DLD1 (cell line): ENCODE measurements at regions not wholly inside any gene's neighbourhood (a gene's known extent, or its start where the extent isn't known, plus 50 kb on each side); places are given as distances from the start of the nearest gene placed in this dataset.

ENCODE experiments used
- in situ Hi-C: cut with HindIII; loops from 2 replicates; pipeline ENCODE4 v1.10.0; 2017; ENCODE audit warnings: low sequenced_read_pairs

DNA sequence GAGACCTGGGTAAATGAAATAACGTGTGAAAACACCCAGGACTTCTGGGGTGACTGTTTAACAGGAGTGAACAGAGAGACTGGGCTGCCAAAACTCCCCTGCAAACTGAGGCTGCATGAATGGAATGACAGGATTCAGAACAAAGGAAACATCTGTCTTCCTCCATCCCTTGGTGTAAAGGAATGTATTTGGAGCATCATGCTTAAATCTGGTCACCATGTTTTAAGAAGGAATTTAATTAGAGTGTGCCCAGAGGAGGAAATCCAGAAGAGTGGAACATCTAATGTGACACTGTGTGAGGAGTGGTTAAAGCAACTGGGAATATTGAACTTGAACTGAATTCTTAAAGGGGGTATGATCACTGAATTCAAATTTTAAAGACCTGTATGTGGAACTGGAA is 437.2 kb downstream of the LIG4 start:
- in situ Hi-C loops: no loop called here

- in situ Hi-C loops: no loop called here
These were observed 444.8 kb downstream of the LIG4 start for GRCh38 chr13:107770541-107770940.

DNA sequence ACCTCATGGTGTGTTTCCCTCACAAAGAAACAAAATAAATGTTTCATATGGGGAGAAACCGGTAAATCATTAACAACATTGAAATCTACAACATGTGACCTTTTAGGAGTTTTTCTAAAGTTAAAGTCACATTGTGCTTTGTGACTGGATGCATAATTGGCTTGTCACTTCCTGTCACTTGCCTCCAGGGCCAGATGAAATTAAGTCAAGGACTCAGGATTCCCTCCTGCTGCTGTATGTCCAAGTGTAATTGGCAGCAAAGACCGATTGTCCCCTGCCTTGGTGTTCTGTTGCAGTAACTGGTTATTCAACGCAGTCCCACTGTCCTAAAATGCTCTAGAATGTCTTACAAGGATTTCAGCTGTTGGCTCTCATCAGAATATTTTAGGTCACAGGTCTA is 448.2 kb downstream of the LIG4 start:
- in situ Hi-C loops: no loop called here

GRCh38 chr13:107765724-107766401 is 449.5 kb downstream of the LIG4 start:
- in situ Hi-C loops: no loop called here

DNA sequence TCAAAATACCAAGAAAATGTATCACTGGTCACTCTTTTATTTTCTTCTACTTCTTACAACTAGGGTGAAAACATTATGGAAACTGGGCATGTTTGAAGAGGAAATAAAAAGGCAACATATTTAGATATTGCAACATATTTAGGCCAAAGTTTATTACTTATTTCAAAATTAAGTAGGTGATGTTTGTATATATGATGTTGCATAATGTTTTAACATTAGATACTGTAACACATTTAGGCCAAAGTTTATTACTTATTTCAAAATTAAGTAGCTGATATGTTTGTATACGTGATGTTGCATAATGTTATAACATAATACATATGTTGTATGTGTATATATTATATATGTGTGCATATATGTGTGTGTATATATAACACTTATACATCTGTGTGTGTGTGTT is 451.3 kb downstream of the LIG4 start:
- in situ Hi-C loops: no loop called here

DNA sequence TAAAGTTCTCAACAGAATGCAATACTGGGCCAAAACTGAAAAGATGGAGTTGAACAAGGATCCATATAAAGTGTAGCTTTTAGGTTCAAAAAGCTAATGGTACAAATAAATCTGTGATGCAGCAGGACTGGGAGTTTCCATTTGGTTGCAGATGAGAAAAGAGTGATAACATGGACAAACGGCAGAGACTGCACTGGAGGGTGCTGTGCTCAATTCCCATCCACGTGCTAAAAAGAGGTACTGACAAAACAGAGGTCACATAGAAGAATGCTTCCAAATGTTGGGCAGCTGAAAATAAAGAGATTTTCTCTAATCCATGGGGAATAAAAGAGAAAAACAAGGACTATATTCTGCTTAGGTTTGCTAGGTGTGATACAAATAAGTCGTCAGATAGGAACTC is 461.6 kb downstream of the LIG4 start:
- in situ Hi-C loops: no loop called here

DNA sequence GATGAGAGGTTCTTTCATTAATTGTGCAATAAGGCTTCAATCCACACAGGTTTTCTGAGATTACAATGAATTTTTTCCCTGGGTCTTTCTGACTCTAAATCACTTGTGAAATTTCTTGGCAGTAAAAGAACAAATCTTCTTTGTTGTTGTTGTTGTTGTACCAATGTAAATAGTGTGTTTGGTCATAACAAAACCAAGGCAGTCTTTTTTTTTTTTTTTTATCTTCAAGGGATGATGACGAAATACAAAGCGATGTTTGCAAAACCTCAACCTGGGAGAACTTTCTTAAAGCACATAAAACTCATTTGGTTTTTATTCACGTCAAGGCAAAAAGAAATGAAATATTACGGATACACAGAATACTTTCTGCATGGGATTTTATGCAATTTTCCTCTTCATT is 462.0 kb downstream of the LIG4 start:
- in situ Hi-C loops: no loop called here

- in situ Hi-C loops: no loop called here
These were observed 471.4 kb downstream of the LIG4 start for GRCh38 chr13:107743983-107744382.

DNA sequence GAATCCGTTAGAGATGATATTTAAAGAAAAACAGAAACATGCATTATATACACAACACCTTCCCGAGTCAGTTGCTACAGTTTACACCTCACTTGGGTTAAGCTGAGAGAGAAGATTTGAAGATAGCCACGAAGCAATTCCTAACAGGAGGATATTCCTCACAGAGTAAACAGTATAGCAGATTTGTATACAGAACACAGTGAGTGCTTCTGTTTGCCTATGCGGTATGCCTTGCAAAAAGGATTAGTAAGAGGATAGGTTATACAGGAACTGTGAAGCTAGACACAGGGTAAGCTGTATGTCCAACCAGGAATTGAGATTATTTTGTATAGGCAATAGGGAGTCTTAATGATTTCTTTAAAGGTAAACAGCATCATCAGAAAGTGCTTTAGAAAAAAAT is 471.8 kb downstream of the LIG4 start:
- in situ Hi-C loops: no loop called here

DNA sequence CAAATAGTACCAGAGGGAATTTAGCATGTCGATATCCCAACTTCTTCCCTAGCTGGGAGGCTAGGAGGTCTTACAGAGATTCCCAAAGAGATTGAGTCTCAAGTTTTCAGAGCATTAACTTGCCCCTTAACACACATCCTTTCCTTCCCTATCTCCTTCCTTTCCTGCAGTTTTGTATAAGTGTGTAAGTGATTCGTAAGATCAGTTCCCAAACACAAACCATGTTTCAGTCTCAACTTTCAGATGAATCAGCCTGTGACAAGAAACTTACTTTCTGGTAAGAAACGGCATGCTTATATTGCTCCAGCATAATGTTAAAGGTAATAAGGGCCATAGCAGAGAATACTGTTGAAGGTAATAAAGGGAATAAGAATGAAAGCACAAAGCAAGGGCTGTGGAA is 472.2 kb downstream of the LIG4 start:
- in situ Hi-C loops: no loop called here

DNA sequence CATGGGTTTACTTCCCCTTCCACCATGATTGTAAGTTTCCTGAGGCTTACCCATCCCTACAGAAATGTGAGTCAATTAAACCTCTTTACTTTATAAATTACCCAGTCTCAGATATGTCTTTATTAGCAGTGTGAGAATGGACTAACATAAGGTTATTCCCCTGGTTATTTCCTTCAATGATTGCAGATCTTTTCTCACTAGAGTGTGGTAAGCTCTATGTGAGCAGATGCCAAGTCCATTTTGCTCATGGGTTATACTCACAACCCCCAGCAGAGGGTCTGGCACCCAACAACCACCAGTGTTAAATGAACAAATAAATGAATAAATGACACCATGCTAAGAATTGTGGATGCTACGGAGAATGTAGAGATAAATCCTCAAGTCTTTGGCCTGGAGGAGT is 472.8 kb downstream of the LIG4 start:
- in situ Hi-C loops: no loop called here

DNA sequence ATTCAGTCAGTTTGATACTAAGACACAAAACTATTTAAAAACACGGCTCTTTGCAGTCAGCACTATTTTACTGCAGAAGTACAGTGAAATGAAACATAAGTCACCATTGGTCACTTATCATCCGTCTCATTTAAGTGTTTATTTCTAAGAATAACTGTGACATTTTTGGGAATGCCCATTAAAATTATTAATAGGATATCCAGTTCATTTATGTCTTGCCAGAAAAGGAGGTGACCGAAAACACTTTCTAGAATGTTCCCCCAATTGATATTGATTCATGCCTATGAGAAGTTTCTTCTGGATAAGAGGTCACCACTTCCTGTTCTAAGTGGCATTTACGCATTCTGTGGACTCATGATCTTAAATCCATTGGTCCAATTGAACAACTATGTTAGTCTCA is 477.3 kb downstream of the LIG4 start:
- in situ Hi-C loops: no loop called here

- in situ Hi-C loops: no loop called here
These were observed 478.6 kb downstream of the LIG4 start for GRCh38 chr13:107736731-107737130.

DNA sequence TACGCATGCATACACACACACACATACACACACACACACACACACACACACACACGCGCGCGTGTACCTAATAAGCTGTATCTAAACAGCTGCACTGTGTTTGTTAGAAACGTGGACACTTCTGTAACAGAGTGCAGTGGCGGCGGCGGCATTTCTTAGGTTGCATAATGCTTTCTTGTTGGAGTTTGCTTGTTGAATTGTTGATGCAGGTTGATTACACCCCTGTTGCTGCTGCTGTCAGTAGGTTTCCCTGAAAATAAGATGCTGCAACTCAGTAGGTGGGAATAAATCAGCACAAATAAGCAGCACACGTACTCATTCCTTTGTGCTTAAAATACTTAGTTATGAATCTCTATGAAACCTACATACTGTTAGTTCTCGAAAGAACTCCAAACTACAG is 479.2 kb downstream of the LIG4 start:
- in situ Hi-C loops: no loop called here

DNA sequence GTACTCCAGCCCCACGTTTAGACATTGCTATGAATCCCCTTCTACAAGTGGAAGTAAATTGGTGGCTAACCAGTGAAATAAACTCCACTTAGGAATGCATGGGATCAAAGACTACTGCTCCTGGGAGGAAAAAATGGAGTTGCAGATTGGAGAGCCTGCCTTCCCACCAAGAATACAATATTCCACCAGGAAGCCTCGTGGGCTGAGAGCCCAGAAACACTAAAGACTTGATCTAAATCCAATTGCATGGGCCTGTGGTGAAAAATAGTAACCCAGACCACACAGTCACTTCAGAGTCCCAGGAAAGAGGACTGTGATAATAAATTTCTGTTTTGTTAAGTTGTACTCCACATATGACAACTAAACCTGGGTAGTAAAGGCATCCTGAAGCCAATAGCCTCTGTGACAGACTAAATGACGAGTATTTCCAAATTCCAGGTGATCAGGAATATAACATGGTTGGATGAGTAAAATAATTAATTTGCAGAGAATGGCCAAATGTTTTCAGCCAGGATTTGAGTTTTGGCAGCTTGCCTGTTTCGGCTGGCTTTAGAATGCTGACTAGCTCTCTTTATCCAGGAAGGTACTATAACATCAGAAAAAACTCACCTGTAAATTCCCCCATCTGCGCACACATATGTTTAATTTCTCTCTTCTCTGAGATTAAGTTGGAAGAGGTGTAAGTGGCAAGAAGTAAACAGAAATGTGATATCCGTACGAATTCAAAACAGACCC is 480.3 kb downstream of the LIG4 start:
- in situ Hi-C loops: no loop called here

- in situ Hi-C loops: no loop called here
These were observed 482.1 kb downstream of the LIG4 start for GRCh38 chr13:107733276-107733675.

DNA sequence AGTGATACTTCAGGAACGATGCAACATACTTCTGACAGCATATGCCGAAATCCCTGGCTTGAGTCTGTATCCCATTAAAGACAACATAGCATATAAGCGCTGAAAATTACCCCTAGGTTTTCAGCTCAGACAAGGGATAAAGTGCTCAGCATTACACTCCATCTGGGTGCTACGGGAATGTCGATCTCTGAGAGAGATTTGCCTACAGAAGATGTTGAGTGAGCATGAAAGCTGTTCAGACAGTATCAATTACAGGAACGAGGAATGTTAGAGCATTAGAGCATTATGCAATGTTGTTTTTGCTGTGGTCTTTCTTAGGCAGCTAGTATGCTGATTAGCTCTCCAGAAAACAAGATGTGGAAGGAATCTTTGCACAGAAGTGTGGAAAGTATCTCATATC is 484.5 kb downstream of the LIG4 start:
- in situ Hi-C loops: no loop called here

- in situ Hi-C loops: no loop called here
These were observed 494.0 kb downstream of the LIG4 start for GRCh38 chr13:107721125-107721869.

DNA sequence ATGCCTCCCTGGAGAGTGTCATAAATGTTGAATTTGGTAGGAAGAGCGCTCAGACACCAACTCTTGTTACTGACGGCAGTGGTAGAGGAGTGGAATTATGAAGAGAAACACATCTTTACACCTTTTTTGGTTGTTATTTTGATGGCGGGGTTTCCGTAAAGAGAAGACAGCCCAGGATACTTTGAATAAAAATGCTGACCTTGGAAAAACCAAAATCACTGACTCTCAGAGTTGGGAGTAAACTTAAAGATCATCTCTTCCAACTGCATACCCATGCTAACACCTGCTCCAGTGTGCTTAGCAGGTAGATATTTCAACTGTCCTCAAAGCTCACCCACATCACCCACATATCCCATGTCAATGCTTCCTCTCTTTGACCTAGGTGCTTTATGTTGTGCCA is 498.6 kb downstream of the LIG4 start:
- in situ Hi-C loops: no loop called here

- in situ Hi-C loops: no loop called here
These were observed 499.1 kb downstream of the LIG4 start for GRCh38 chr13:107716241-107716640.

DNA sequence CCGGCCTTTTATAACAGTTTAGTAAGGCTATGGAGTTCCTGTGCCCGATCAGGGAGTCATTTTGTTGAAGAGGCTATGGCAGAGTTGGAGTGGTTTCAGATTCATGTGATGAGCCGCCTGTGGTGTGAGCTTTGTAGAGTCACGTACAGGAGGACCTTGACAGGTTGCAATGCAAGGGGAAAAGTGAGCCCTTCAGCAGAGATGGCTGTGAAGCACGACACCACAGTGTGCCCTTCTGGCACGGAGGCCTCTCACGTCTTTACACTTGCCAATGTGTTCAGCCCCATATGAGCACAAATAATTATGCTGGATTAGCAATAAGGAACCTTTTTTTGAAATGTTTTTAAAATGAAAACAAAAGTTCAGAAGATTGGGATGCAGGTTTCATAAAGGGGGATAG is 499.8 kb downstream of the LIG4 start:
- in situ Hi-C loops: no loop called here

GRCh38 chr13:107713314-107713713 is 502.0 kb downstream of the LIG4 start:
- in situ Hi-C loops: no loop called here
